Endodermal cell (in vitro differentiated cells): ENCODE measurements at regions not wholly inside any gene's neighbourhood (a gene's known extent, or its start where the extent isn't known, plus 50 kb on each side); places are given as distances from the start of the nearest gene placed in this dataset.

Experiments used
- DNase-seq: peaks from one replicate; pipeline ENCODE4 v3.0.0-alpha.2; 2017
- H3K27ac ChIP-seq: 2 replicates; pipeline ENCODE4 v1.5.1; 2013; ENCODE audit warnings: mild to moderate bottlenecking, low read depth, low read length, moderate library complexity
- H3K27me3 ChIP-seq: 2 replicates; pipeline ENCODE4 v1.6.1; 2013; ENCODE audit warnings: mild to moderate bottlenecking, low read length, moderate library complexity; ENCODE audit not compliant: insufficient read depth, control insufficient read depth, poor library complexity, severe bottlenecking
- H3K36me3 ChIP-seq: 2 replicates; pipeline ENCODE4 v1.7.0; 2013; ENCODE audit warnings: mild to moderate bottlenecking, low read length, moderate library complexity; ENCODE audit not compliant: control insufficient read depth, insufficient read depth
- H3K4me1 ChIP-seq: one replicate; pipeline ENCODE4 v1.7.0; 2013; ENCODE audit warnings: low read length; ENCODE audit not compliant: control insufficient read depth, insufficient read depth
- H3K4me3 ChIP-seq: 2 replicates; pipeline ENCODE4 v1.5.1; 2013; ENCODE audit warnings: mild to moderate bottlenecking, low read length, moderate library complexity
- H3K9ac ChIP-seq: 2 replicates; pipeline ENCODE4 v1.6.1; 2013; ENCODE audit warnings: mild to moderate bottlenecking, low read length, moderate library complexity; ENCODE audit not compliant: poor library complexity, severe bottlenecking; ENCODE audit errors: extremely low read depth
- H3K9me3 ChIP-seq: 2 replicates; pipeline ENCODE4 v1.6.1; 2013; ENCODE audit warnings: mild to moderate bottlenecking, low read length, moderate library complexity; ENCODE audit not compliant: control insufficient read depth
- H3K27ac Mint-ChIP-seq: 2 replicates; pipeline ENCODE4 v1.8.0; 2020; ENCODE audit warnings: mixed read lengths
- H3K27me3 Mint-ChIP-seq: 2 replicates; pipeline ENCODE4 v1.8.0; 2021; ENCODE audit warnings: mild to moderate bottlenecking, mixed read lengths; ENCODE audit not compliant: insufficient read depth
- H3K36me3 Mint-ChIP-seq: 2 replicates; pipeline ENCODE4 v1.8.0; 2020; ENCODE audit warnings: low read depth, mixed read lengths
- H3K4me1 Mint-ChIP-seq: 2 replicates; pipeline ENCODE4 v1.8.0; 2020; ENCODE audit warnings: mixed read lengths
- H3K4me3 Mint-ChIP-seq: 2 replicates; pipeline ENCODE4 v1.8.0; 2020; ENCODE audit warnings: mild to moderate bottlenecking, moderate library complexity, mixed read lengths
- H3K9me3 Mint-ChIP-seq: 2 replicates; pipeline ENCODE4 v1.8.0; 2020; ENCODE audit warnings: mild to moderate bottlenecking, mixed read lengths
- WGBS, 2 experiments: methylation state at CpG; one replicate each; pipeline versions ENCODE4 v1.1.5 to v1.1.7; 2013; ENCODE audit warnings: missing lambda C conversion rate in 2 of 2, mixed read lengths in 1 of 2; ENCODE audit not compliant: insufficient coverage in 1 of 2, insufficient read length in 1 of 2; 5-methylcytosine and 5-hydroxymethylcytosine counted together
- TF ChIP-seq, protein P1 (sequence below): fragments of 200-600 bp; sonication (generic); conservative IDR thresholded peaks from 2 replicates; pipeline ENCODE4 v1.5.0; 2021; ENCODE audit warnings: antibody characterized with exemption, mild to moderate bottlenecking

- Mint-ChIP-seq H3K27ac (no peak overlapping the region), H3K27me3 (no peaks in the 10 kb centered on the region), H3K4me1 (peaks cover 5% of the 10 kb centered on the region), H3K36me3 (no peaks in the 10 kb centered on the region), H3K4me3 (no peak overlapping the region), H3K9me3 (peaks cover 10% of the 10 kb centered on the region)
- Histone ChIP-seq H3K36me3 (no peaks in the 10 kb centered on the region), H3K9ac (no peak overlapping the region), H3K4me3 (no peak overlapping the region), H3K4me1 (no peaks in the 10 kb centered on the region), H3K27me3 (no peaks in the 10 kb centered on the region), H3K27ac (no peak overlapping the region), H3K9me3 (peaks cover 6% of the 10 kb centered on the region)
- TF ChIP-seq, protein P1, sequence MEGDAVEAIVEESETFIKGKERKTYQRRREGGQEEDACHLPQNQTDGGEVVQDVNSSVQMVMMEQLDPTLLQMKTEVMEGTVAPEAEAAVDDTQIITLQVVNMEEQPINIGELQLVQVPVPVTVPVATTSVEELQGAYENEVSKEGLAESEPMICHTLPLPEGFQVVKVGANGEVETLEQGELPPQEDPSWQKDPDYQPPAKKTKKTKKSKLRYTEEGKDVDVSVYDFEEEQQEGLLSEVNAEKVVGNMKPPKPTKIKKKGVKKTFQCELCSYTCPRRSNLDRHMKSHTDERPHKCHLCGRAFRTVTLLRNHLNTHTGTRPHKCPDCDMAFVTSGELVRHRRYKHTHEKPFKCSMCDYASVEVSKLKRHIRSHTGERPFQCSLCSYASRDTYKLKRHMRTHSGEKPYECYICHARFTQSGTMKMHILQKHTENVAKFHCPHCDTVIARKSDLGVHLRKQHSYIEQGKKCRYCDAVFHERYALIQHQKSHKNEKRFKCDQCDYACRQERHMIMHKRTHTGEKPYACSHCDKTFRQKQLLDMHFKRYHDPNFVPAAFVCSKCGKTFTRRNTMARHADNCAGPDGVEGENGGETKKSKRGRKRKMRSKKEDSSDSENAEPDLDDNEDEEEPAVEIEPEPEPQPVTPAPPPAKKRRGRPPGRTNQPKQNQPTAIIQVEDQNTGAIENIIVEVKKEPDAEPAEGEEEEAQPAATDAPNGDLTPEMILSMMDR = no peak
- no peak for DNase-seq
Observed at GRCh38 chr3:99483841-99484240, 154.6 kb upstream of the COL8A1 start.

DNA sequence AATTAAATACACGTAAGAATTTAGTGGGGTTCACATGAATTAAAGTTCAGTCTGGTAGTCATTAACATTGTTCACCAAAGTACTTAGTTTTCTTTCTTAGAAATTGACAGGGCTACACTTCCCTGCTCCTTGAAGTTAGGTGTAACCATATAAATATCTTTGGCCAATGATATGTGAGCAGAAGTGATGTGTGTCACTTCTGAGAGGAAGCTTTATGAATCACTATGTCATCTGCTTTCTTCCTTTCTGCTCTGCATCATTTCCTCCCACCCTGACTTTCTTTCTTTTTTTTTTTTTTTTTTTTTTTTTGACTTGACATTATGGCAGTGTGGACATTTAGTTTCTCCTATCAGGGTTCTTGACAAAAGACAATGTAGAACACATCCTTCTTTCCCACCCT, 156.2 kb upstream of the COL8A1 start:
- H3K4me1 ChIP-seq = no peaks in the 10 kb centered on the region
- Mint-ChIP-seq H3K27ac (no peak overlapping the region), H3K4me1 (peaks cover 5% of the 10 kb centered on the region), H3K9me3 (peaks cover 5% of the 10 kb centered on the region), H3K4me3 (no peak overlapping the region), H3K27me3 (no peaks in the 10 kb centered on the region), H3K36me3 (no peaks in the 10 kb centered on the region)
- no peak overlapping the region for H3K4me3 ChIP-seq
- H3K27me3 ChIP-seq = no peaks in the 10 kb centered on the region
- H3K9me3 ChIP-seq = no peaks in the 10 kb centered on the region
- TF ChIP-seq, protein P1 = no peak
- no peak overlapping the region for H3K9ac ChIP-seq
- H3K36me3 ChIP-seq = no peaks in the 10 kb centered on the region
- no peak for DNase-seq
- H3K27ac ChIP-seq = no peak overlapping the region
- WGBS, 2 experiments = 97 to 100% methylated on average over 1 of the region's 1 CpG

- no peaks in the 10 kb centered on the region for H3K4me1 ChIP-seq
- no peak overlapping the region for H3K4me3 Mint-ChIP-seq
- 86 to 88% methylated on average over 2 of the region's 2 CpGs for WGBS, 2 experiments
- peaks cover 5% of the 10 kb centered on the region for H3K9me3 Mint-ChIP-seq
- H3K4me3 ChIP-seq = no peak overlapping the region
- no peak for DNase-seq
- TF ChIP-seq, protein P1 = no peak
- H3K27me3 Mint-ChIP-seq = no peaks in the 10 kb centered on the region
- peaks cover 5% of the 10 kb centered on the region for H3K4me1 Mint-ChIP-seq
- H3K27ac Mint-ChIP-seq = no peak overlapping the region
- H3K36me3 Mint-ChIP-seq = no peaks in the 10 kb centered on the region
- no peak overlapping the region for H3K27ac ChIP-seq
- no peak overlapping the region for H3K9ac ChIP-seq
- H3K36me3 ChIP-seq = no peaks in the 10 kb centered on the region
- no peaks in the 10 kb centered on the region for H3K27me3 ChIP-seq
- H3K9me3 ChIP-seq = no peaks in the 10 kb centered on the region
Observed at GRCh38 chr3:99481561-99481960, 156.8 kb upstream of the COL8A1 start.
